Kidney epithelial cell (primary cell): ENCODE measurements at regions not wholly inside any gene's neighbourhood (a gene's known extent, or its start where the extent isn't known, plus 50 kb on each side); places are given as distances from the start of the nearest gene placed in this dataset.

Experiments used
- DNase-seq: peaks from one replicate; pipeline ENCODE4 v3.0.0-alpha.2; 2010; ENCODE audit warnings: low read depth
- H3K27me3 ChIP-seq: 2 replicates; pipeline ENCODE4 v1.6.0; 2011; ENCODE audit warnings: low read length; ENCODE audit not compliant: control insufficient read depth, insufficient read depth
- H3K36me3 ChIP-seq: 2 replicates; pipeline ENCODE4 v1.5.1; 2011; ENCODE audit warnings: low read length; ENCODE audit not compliant: control insufficient read depth, insufficient read depth
- H3K4me3 ChIP-seq: 2 replicates; pipeline ENCODE4 v1.5.1; 2011; ENCODE audit warnings: low read depth, mild to moderate bottlenecking, control low read depth, low read length
- TF ChIP-seq, protein P1 (sequence below): IDR thresholded peaks from 2 replicates; pipeline ENCODE4 v1.5.1; 2011; ENCODE audit warnings: mild to moderate bottlenecking, moderate library complexity, low read length, control low read depth, inconsistent platforms; ENCODE audit not compliant: insufficient read depth, poor library complexity, severe bottlenecking

DNA sequence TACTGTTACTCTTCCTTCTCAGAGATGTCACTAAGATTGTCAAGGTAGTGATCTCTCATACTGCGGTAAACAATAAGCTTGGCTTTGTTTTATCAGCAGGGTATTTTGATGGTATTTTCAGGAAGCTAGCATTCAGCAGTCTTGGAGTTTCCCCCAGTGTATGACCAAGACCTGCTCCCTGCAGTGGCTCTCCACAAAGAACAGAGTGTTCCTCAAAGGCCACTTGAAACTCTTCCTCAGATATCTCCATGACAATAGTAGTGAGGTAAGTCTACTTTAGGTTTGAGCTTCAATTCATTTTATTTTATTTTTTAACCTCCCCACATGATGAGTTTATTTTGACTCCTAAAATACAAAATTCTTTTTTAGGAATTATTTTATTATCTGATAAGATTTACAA, 74.0 kb upstream of the G2E3 start:
- Histone ChIP-seq H3K4me3 (no peak overlapping the region), H3K36me3 (no peaks in the 10 kb centered on the region), H3K27me3 (no peaks in the 10 kb centered on the region)
- TF ChIP-seq, protein P1, sequence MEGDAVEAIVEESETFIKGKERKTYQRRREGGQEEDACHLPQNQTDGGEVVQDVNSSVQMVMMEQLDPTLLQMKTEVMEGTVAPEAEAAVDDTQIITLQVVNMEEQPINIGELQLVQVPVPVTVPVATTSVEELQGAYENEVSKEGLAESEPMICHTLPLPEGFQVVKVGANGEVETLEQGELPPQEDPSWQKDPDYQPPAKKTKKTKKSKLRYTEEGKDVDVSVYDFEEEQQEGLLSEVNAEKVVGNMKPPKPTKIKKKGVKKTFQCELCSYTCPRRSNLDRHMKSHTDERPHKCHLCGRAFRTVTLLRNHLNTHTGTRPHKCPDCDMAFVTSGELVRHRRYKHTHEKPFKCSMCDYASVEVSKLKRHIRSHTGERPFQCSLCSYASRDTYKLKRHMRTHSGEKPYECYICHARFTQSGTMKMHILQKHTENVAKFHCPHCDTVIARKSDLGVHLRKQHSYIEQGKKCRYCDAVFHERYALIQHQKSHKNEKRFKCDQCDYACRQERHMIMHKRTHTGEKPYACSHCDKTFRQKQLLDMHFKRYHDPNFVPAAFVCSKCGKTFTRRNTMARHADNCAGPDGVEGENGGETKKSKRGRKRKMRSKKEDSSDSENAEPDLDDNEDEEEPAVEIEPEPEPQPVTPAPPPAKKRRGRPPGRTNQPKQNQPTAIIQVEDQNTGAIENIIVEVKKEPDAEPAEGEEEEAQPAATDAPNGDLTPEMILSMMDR = no peak
- no peak for DNase-seq

DNA sequence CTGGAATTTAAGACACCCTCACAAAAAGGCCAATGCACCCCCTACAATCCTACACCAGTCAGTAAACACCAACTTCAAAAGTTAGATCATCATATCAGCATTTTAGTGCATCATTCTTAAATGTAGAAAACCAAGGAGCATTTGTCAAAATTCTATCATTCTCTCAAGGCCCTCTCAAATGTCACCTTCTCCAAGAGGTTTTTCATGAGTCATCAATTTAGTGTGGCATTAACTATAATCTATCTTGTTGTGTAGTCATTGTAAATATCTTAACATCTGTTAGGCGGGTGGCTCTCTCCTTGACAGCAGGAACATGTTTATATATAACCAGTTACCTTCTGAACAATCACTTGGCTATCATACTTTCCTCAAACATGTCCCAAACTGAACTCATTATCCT, 62.1 kb upstream of the G2E3 start:
- no peak for DNase-seq
- TF ChIP-seq, protein P1 = no peak
- no peak overlapping the region for H3K4me3 ChIP-seq
- no peaks in the 10 kb centered on the region for H3K27me3 ChIP-seq
- H3K36me3 ChIP-seq = no peaks in the 10 kb centered on the region

DNA sequence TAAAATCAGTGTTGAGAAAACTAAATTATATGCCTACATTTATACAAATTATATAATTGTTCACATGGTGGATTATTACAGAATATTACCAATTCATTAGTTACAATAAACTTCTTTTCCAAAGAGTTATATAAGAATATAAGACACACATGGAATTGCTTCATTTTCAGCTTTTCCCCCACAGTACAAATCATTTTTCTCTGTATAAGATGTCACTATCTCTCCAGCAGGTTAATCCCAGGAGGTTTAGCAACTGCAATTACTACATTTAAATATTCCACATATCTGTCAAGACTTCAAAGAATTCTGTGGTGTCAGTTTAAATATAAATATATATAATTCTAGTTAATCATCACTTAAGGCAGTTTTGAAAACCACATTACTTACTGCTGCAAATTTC, 59.6 kb upstream of the G2E3 start:
- Histone ChIP-seq H3K36me3 (no peaks in the 10 kb centered on the region), H3K27me3 (no peaks in the 10 kb centered on the region), H3K4me3 (no peak overlapping the region)
- TF ChIP-seq, protein P1 = no peak
- DNase-seq = no peak

DNA sequence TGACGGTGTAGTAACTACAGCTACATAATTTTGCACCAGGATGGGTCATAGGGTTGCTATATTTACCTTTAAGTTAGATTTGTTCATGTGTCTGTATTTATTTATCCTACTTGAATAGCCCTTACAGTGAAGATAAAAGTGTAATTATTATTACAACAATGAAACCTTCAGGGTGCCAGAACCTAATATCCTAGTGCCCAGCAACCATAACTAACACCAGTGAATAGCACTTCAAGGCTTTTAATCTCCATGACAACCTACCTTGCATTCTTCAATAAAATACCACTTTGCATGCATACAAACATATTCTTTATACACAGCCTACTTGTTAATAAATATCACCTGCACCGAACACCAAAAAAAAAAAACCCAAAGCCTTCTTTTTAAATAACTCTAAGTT, 58.7 kb upstream of the G2E3 start:
- Histone ChIP-seq H3K27me3 (no peaks in the 10 kb centered on the region), H3K36me3 (no peaks in the 10 kb centered on the region), H3K4me3 (no peak overlapping the region)
- DNase-seq = no peak
- TF ChIP-seq, protein P1 = no peak

DNA sequence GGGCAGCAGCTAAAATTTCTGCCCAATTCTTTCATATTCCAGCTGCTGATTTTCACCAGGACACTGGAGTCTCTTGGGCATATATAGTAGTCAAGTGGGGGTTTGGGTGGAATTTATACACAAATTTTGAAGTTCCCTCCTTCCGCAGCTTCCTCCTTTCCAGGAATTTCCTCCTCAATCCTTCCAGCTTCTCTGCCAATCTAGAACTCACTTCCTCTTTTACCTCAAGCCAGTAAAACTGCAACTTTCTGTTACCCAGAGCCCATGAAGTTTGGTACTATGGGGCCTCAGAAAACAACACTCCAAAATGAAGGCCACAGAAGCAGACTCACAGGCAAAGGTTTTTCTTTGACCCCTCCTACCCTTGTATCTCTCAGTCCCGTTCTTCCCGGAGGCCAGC, 51.7 kb upstream of the G2E3 start:
- Histone ChIP-seq H3K36me3 (no peaks in the 10 kb centered on the region), H3K27me3 (no peaks in the 10 kb centered on the region), H3K4me3 (no peak overlapping the region)
- TF ChIP-seq, protein P1 = no peak
- no peak for DNase-seq
